HG03159 (cell line): ENCODE measurements at regions not wholly inside any gene's neighbourhood (a gene's known extent, or its start where the extent isn't known, plus 50 kb on each side); places are given as distances from the start of the nearest gene placed in this dataset.
"Not testable (repeated sequence)": the region's sequence is repeated elsewhere in the genome, so short reads cannot be mapped to it uniquely, and the experiment has no call there.

Experiments used
- ATAC-seq: cut with Tn5 transposase; IDR thresholded peaks from one replicate; pipeline ENCODE4 v1.9.1; 2021; ENCODE audit warnings: mild to moderate bottlenecking, moderate library complexity; ENCODE audit not compliant: unreplicated experiment

- ATAC-seq, result no peak
Measured at GRCh38 chr3:188972310-188972709, 199.5 kb upstream of the TPRG1 start.

- no peak for ATAC-seq
Measured at GRCh38 chr3:188974856-188975599, 196.7 kb upstream of the TPRG1 start.

DNA sequence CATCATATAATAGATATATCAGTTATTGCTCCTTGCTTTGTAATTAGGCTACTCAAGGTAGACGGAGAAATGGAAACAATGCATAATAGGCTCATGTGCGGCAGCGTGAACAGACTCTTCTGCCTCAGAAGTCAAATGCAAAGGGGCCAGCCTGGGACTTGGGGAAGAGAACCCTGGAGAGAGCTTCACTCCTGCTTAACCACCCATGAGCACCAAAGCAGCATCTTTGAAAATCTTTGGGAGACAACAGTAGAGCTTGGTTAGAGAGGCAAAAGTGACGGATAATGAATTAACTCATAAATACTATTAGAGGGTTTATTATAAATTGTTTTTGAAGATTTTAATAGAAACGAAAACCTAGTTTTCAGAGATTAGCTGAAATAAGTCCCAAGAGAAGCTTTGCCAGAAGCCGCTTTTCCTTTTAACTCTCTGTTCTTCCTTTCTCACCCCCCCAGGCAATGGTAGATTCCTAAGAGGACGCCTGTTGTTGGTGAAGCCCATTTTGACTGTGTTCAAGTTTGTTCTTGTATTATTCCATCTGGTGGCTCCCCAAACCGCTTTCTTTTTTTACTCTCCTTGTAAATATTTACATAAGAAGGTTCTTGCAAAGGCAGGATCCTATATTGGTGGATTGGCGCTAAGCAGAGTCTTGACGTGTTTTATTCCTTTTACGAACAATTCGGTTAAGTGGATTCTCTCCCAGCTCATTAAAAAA lies 196.0 kb upstream of the TPRG1 start:
- no peak for ATAC-seq

GRCh38 chr3:188976407-188976806 lies 195.4 kb upstream of the TPRG1 start:
- no peak for ATAC-seq

DNA sequence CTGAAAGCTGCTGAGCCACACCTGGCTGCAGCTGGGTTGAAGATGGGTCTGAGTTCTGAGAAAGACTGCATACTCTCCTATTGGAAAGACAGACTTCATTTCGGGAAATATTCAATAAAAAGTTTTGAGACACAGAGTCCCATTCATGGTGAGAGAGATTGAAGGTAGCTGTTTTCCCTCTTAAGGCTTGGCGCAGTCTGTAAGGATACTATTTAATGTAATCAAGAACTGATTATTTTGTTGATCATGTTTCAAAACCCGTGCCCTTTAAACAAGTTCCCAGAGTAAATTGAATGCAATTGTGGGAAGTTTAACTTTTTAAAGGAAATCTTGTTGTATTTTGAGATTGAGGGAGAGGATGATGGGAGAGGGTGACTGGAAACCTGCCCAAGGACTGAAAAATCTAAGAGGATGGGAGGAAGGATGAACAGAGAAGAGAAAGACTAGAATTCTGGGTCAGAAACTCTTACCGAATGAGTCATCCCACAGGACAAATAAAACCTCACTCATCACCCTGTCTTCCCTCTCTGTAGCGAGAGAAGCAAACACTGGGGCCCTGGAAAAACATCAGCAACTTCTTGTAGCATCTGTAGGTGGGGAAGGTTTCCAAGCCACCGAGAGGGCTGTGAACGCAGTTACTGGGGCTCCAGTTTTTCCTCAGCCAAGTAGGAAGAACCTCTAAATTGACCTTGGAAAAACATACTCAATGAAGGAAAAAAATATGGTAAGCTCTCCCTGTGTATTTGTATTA lies 193.2 kb upstream of the TPRG1 start:
- ATAC-seq, result no peak

- ATAC-seq, result no peak
Measured at GRCh38 chr3:188979248-188979647, 192.5 kb upstream of the TPRG1 start.

DNA sequence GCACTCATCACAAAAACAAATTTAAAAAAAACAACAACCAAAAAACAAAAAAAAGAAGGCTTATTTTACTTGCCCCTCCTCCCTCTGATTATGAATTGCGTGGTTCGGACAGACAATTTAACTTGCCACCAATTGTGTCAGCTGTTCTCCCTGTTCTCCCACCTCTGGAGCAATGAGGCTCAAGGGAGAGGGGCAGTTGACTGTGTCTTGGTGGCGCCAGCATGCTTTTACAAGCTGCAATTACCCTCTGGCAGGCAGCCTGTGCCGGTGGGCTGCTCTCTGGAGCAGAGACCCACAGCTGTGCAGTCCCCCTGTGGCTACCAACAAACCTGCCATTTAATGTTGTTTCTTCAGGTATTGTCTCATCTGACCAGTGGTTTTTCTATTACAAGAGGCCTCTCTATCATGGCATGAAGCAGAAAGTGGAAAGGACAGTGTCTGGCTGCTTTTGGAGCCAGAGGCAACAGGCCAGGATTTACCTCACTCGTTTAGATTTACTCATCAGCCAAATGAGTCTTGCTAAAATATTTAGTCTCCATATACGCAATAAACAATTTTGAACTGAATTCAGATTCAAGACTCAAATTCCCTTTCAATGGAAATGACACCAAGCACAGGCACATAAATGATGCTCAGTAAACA lies 192.0 kb upstream of the TPRG1 start:
- no peak for ATAC-seq

DNA sequence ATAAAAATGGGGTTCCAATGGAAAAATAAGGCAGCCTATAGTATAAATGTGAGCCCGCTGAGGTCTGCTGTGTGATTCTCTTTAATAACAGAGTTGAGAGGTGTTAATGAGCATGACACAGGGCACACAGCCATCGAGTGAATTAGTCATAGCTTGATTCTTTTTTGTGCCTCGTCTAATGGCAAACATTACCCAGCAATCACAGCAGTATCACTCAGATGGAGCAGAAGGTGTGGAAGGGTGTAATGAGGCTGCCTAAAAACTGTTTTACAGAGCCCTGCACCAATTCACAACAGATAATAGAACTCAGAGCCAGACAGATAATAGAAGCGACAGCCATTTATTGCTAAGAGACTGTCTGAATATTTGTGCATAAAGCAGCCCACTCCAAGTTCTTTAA lies 178.6 kb upstream of the TPRG1 start:
- ATAC-seq, result no peak

- ATAC-seq, result no peak
Measured at GRCh38 chr3:189001559-189001958, 170.2 kb upstream of the TPRG1 start.

DNA sequence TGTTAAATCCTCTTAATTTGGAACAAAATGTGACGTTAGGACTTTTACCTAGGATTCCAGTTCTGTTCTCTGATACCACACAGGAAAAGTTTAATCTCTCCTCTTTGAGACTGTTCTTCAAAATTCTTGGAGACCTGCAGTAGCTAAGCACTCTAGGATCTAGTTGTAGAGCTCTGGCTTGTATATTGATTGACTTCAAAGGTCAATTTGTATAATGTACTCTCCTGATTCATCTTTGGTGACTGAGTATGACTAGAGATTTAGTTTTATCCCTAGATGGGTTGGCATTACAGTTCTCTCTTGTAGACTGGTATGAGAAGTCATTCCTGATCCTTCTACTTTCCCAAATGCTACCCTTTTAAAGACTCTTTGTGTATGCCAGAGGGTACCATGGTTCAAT lies 168.4 kb upstream of the TPRG1 start:
- no peak for ATAC-seq

DNA sequence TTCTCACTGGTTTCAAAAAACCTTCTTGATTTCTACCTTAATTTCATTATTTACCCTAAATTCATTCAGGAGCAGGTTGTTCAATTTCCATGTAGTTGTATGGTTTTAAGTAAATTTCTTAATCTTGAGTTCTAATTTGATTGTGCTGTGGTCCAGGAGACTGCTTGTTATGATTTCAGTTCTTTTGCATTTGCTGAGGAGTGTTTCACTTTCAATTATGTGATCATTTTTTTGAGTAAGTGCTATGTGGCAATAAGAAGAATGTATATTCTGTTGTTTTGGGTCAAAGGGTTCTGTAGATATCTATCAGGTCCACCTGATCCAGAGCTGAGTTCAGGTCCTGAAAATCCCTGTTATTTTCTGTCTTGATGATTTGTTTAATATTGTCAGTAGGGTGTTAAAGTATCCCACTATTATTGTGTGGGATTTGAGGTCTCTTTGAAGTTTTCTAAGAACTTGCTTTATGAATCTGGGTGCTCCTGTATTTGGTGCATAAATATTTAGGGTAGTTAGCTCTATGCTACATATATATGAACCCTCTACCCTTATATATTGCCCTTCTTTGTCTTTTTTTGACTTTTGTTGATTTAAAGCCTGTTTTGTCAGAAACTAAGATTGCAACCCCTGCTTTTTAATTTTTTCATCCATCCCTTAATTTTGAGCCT lies 158.4 kb upstream of the TPRG1 start:
- ATAC-seq, result no peak

DNA sequence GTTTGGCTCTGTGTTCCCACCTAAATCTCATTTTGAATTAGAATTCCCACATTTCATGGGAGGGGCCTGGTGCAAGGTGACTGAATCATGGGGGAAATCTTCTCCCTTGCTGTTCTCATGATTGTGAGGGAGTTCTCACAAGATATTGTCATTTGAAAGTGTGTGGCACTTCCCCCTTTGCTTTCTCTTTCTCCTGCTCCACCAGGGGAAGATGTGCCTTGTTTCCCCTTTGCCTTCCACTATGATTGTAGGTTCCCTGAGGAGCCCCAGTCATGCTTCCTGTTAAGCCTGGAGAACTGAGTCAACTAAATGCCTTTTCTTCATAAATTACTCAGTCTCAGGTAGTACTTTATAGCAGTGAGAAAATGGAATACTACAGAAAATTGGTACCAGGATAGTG lies 157.2 kb upstream of the TPRG1 start:
- ATAC-seq, result no peak

DNA sequence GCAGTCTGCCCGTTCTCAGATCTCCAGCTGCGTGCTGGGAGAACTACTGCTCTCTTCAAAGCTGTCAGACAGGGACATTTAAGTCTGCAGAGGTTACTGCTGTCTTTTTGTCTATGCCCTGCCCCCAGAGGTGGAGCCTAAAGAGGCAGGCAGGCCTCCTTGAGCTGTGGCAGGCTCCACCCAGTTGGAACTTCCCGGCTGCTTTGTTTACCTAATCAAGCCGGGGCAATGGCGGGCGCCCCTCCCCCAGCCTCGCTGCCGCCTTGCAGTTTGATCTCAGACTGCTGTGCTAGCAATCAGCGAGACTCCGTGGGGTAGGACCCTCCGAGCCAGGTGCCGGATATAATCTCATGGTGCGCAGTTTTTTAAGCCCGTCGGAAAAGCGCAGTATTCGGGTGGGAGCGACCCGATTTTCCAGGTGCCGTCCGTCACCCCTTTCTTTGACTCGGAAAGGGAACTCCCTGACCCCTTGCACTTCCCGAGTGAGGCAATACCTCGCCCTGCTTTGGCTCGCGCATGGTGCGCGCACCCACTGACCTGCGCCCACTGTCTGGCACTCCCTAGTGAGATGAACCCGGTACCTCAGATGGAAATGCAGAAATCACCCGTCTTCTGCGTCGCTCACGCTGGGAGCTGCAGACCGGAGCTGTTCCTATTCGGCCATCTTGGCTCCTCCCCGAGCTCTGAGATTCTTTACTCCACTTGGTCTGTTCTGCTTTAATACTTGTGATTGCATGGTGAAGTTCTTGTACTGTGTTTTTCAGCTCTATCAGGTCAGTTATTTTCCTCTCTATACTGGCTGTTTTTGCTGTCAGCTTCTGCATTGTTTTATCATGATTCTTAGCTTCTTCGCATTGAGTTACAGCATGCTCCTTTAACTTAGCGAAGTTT lies 148.9 kb upstream of the TPRG1 start:
- not testable (repeated sequence) for ATAC-seq

DNA sequence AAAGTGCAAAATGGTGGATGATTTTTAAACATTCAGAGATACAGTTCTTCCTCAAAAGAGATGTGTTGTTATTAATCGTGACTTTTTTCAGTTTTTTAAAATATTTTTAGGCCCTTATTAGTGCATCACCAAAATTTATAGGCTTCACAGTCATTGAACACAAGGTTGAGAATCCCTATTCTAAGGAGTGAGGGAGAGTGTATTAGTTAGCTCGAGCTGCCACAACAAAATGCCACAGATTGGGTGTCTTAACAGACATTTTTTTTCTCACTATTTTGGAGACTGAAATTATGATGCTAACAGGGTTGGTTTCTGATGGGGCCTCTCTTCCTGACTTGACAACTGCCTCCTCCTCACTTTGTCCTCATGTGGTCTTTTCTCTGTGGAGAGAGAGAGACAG lies 145.9 kb upstream of the TPRG1 start:
- ATAC-seq, result no peak

- ATAC-seq, result no peak
Measured at GRCh38 chr3:189027626-189028155, 144.1 kb upstream of the TPRG1 start.

DNA sequence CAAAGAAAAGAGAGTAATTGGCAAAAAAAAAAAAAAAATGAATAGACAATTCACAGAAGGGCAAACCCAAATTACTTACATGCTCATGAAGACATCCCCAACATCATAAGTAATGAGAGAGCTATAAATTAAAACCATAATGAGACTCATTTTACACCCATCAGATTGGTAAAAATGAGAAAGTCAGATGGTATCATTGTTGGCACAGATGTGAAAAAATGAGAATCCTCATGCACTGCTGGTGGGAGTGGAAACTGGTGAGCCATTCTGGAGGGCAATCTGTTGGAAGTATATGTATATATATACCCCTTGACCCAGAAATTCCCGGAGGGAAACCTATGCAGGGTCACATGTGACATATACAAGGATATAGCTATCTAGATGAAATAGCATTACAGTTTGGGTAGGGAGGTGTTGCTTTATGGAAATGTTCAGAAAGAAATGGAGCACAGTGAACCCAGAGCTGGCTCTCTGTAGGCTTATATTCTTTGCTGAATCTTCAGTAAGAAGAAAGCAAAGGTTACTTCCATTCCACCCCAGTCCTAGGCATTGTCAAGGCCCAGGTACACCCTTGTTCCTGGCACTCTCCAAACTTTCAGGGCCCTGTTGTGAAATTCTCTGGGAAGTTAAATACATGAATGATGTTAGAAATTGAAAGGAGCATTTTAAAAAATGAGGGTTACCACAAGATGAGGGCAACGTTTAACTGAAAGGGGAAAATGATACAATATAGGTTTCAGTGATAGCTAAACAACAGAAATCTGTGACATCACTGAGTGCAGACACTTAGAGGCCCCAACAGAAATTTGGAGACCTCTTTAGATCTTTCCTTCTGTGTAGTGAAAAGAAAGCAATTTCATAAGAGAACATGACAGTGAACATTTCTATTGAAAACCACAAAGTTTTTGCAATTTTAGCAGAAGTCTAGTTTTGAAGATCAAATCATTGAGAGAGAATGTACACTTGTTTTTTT lies 132.7 kb upstream of the TPRG1 start:
- no peak for ATAC-seq

- no peak for ATAC-seq
Measured at GRCh38 chr3:189040656-189041335, 131.0 kb upstream of the TPRG1 start.
